GM18505 (cell line): ENCODE measurements at regions not wholly inside any gene's neighbourhood (a gene's known extent, or its start where the extent isn't known, plus 50 kb on each side); places are given as distances from the start of the nearest gene placed in this dataset.

Experiments used
- ATAC-seq: cut with Tn5 transposase; IDR thresholded peaks from one replicate; pipeline ENCODE4 v1.9.1; 2021; ENCODE audit not compliant: unreplicated experiment
- POLR2A ChIP-seq: IDR thresholded peaks from 4 replicates; pipeline ENCODE4 v1.6.1; 2011; ENCODE audit warnings: borderline replicate concordance; ENCODE audit not compliant: insufficient read depth, insufficient read length; ENCODE audit errors: extremely low read depth

- ATAC-seq = peak; percentile 76
- TF ChIP-seq POLR2A = no peak
These were observed 216.9 kb downstream of the IGSF11 start for GRCh38 chr3:118817748-118818165.

GRCh38 chr3:118818386-118818785 lies 216.3 kb downstream of the IGSF11 start:
- no peak for ATAC-seq

GRCh38 chr3:118823626-118824025 lies 211.0 kb downstream of the IGSF11 start:
- ATAC-seq = no peak
- no peak for TF ChIP-seq POLR2A

More at GRCh38 chr3:118818386-118818785, 216.3 kb downstream of the IGSF11 start:
- no peak for TF ChIP-seq POLR2A

DNA sequence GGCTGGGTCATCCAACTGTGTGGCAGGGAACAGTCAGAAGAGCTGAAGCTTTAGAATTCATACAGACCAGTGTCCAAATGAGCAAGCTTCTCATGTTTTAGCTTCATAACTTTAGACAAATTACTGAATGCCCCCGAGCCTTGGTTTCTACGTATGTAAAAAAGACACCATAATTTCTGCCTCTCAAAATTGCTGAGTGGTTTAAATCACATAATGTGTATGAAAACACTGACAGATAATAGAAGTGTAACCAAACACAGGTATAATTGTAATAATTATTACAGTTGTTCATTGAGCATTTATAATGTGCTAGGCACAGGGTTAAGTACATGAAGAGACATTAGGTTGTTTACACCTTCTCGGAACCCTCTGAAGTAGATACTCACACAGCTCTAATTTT lies 207.2 kb downstream of the IGSF11 start:
- TF ChIP-seq POLR2A = no peak
- no peak for ATAC-seq

GRCh38 chr3:118828351-118828750 lies 206.3 kb downstream of the IGSF11 start:
- no peak for ATAC-seq
- TF ChIP-seq POLR2A = no peak

GRCh38 chr3:118833075-118833474 lies 201.6 kb downstream of the IGSF11 start:
- no peak for TF ChIP-seq POLR2A

GRCh38 chr3:118838871-118839270 lies 195.8 kb downstream of the IGSF11 start:
- ATAC-seq = no peak
- TF ChIP-seq POLR2A = no peak

More at GRCh38 chr3:118833075-118833474, 201.6 kb downstream of the IGSF11 start:
- ATAC-seq = no peak

- ATAC-seq = no peak
- no peak for TF ChIP-seq POLR2A
These were observed 192.3 kb downstream of the IGSF11 start for GRCh38 chr3:118842147-118842863.

DNA sequence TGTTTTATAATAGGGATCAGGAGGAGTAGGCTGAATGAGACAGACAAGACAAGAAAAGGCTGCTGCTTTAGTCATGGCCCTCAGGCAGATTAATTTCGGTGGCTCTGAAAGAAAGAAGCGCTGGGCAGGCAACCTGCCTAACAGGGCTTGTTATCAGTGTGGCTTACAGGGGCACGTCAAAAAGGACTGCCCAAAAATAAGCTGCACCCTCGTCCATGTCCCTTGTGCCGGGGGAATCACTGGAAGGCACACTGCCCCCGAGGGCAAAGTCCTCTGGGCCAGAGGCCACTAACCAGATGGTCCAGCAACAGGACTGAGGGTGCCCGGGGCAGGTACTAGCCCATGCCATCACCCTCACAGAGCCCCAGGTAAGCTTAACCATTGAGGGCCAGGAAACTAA lies 188.5 kb downstream of the IGSF11 start:
- ATAC-seq = no peak
- TF ChIP-seq POLR2A = no peak
